HG03175 (cell line): ENCODE measurements at regions not wholly inside any gene's neighbourhood (a gene's known extent, or its start where the extent isn't known, plus 50 kb on each side); places are given as distances from the start of the nearest gene placed in this dataset.
"Not testable (repeated sequence)": the region's sequence is repeated elsewhere in the genome, so short reads cannot be mapped to it uniquely, and the experiment has no call there.

Experiments used
- ATAC-seq: cut with Tn5 transposase; IDR thresholded peaks from one replicate; pipeline ENCODE4 v1.9.1; 2021; ENCODE audit warnings: mild to moderate bottlenecking, moderate library complexity; ENCODE audit not compliant: unreplicated experiment

DNA sequence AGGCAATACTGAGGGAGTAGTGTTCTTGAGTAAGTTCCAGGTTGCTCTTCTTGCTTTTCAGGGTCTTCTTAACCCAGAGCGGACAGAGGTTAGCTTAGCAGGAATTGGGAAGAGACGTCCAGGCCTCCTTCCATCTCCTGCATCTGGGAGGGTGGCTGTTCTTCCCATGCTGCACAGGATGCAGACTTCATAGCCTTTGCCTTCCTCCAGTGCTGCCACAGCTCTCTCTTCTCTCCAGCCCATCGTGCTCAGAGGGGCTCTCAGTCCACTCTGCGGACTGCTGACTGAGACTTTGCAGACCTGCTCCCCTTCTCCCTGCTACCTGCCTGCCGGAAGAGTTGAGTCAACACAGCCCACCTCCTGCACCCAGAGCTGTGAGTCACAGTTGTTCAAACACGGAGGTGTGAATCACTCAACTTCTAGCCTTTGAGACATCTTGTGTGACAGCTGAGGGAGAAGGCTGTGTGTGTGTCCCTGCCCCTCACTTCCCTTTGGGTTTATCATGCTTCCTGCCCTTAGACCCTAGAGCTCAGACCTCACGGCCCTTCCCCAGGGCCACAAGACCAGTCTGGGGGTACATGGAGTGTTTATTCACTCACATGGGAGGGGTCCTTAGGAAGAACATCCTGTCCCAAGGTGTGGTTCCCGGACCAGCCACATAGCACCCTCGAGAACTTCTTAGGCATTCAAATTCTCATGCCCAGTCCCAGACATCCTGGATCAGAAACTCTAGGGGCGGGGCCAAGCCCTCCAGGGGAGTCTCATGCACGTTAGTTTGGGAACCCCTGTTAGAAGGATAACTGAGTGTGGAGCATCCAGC, 158.3 kb upstream of the CACNA1E start:
- ATAC-seq = no peak

DNA sequence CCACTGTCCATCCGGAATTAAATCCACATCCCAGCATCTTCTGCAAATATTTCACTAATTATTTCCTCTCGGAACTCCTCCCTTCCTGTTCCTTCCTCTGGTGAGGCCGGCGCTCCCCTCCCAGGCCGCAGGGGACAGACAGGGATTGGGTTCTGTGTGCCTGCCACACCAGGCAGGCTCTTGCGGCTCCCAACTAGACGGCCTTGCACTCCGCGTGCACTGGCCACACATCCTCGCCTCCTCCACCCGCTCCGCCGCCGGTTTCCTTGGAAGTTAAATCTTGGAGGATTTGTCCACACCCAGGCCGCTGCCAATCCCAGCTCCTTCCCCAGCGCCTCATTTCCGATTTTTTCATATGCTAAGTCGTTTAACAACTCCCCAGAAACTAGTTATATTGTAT, 157.6 kb upstream of the CACNA1E start:
- not testable (repeated sequence) for ATAC-seq

DNA sequence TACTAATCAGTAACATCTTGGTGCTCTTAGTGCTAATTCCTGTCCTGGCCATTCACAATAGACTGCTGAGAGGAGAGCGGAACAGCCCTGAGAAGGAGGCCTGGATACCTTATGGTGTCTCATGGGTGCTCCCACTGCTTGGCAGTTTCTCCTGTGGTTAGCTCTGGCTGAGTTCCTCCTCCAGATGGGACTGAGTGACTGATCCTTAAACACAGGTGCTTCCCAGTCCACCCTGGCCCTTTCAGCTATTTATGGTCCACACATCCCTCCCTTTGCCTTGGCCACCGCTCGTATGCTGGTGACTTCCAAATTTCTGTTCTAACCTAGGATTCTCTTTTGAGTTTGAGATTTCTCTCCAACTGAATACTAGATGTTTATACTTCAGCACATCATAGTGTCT, 157.0 kb upstream of the CACNA1E start:
- no peak for ATAC-seq

DNA sequence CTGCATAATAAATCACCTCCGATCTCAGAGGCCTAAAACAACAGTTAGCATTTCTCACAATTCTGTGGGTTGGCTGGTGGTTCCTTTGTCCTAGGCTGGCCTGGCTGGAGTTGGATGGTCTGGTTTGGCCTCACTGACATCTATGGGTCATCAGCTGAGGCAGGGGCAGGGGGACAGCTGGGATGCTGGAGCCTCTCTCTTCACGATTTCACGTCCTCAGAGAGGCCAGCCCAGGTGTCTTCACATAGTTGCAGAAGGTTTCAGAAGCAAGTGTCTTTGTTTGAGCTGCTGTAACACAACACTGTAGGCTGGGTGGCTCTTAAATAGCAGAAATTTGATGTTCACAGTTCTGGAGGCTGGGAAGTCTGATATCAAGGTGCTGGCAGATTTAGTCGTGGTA, 155.5 kb upstream of the CACNA1E start:
- no peak for ATAC-seq

DNA sequence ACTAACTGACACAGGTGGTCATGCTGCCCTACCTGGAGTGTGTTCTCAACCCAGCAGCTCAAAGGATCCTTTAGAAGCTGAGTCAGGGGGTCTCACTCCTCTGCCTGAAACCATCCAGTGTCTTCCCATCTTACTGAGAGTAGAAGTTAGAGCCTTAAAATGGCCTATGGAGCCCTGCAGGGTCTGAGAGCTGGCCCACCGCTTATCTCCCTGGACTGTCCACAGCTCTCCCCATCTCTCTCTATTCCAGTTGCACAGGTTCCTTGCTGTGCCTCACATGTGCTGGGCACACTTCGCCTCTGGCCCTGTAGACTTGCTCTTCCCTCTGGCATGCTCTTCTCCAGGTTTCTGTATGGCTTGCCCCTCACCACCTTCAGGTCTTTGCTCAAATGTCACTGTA, 148.6 kb upstream of the CACNA1E start:
- no peak for ATAC-seq

DNA sequence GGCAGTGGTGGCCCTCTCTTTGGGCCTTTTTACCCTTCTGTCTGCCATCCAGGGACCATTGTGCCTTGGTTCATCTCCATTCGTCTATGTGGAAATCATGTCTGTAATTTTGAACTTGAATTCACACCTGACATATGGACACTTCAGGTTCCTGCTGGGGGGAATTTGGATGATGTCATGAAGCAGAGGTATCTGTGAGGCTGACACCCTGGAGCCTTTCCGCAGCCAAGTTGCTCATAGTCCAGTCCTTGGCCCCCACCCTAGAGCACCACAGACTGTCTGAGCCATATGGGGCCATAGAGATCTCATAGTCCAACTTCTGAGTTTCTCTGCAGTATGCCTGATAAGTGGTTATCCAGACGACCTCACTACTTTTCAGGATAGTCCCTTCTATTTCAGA, 147.7 kb upstream of the CACNA1E start:
- no peak for ATAC-seq

DNA sequence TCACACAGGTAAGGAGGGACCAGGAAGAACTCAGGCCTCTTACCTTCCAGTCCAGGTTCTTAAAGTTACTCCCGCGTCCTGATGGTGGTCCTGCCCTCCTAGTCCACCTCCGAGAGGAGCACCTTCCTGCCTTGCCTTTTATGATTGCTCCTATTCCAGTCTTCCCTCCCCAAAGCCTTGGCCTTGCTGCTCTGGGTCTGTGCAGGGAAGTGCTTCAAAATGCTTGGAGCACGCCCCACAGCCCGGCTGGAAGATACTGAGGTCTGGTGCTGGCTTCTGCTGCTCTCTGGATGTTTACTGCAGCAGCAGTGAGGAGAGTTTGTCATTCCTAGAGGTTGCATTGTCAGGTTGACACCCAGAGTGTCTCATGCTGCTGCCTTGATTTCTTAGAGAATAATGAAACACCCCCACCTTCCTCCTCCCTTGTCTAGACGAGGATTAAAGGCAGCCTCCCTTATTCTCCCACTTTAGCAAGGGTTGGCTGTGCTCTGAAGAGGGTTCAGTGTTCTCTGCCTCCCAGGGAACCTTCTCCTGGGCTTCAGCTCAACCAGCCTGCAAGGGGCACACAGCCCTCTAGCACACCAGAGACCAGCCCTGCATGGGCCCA, 142.2 kb upstream of the CACNA1E start:
- no peak for ATAC-seq

DNA sequence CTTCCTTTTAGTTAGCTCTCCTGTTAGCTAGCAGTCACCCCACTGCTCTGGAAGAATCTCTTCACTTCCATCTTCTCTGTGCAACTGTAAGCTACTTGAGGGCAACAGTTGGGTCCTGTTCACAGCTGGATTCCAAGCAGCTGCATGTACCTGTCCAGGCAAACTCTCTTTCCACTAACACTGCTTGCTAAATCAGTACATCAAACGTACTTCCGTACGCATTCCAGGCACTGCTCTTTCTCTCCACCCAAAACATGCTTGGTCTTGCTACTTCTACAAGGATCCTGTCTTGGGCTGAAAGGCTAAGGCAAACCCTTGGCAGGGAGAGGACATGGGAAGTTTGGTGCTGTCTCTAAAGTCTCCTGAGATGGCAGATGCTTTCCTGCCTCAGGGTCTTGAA, 139.2 kb upstream of the CACNA1E start:
- no peak for ATAC-seq

DNA sequence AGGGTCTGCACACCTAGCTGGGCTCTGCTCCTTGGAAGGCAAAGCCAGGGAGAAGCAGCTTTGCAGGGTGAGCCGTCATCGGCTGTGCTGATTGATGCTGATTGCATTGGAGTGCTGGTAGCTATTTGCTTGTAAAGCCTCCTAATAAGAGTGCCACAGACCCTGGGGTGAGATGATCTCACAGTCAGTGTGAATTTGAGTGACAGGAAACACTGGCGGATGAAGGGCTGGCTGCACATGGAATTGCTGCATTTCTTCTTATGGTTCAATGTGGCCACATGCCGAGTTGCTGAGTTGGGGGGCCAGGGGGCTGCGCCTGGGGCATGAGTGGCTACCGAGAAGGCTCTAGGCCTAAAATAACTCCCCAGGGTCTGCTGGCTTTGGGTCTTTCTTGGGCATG, 138.2 kb upstream of the CACNA1E start:
- no peak for ATAC-seq

DNA sequence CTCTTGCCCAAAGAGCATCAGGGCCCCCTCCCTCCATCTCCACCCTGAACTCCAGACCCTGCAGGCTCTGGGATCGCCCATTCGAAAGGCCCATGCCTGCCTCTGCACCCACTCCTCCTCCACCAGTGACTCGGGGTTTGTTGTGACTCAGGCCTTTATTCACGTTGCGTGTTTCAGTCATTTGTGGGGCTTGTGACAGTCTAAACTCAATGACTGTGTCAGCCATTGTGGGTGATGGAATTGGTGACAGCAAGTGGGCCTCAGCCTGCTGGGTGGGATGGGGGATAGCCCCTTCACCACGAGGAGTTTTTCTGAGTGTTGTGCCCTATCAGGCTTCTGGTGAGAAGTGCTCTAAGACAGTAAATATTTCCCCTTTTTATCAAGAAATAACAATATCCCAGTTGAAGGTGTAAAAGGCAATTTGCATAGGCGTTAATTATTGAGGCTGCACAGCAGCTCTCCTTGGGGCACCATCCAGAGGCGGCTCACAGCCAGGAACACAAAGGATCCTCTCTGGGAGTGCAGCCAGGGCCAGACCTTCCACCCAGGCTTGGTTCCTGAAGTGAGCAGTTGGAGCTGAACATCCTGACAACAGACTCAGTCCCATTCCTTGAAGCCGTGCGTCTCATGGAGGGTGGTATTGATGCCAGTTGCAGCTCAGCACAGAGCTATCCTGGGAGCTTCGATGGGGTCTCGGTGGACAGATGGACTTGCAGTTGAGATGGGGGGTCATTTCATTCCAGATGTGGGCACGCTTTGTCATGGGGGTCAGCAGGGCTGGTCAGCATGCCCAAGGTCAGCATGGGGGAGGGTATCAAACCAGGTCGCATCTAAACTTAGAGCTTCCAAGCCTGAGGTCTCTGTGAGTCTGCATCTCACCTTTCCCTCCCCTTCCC, 135.6 kb upstream of the CACNA1E start:
- ATAC-seq = no peak

DNA sequence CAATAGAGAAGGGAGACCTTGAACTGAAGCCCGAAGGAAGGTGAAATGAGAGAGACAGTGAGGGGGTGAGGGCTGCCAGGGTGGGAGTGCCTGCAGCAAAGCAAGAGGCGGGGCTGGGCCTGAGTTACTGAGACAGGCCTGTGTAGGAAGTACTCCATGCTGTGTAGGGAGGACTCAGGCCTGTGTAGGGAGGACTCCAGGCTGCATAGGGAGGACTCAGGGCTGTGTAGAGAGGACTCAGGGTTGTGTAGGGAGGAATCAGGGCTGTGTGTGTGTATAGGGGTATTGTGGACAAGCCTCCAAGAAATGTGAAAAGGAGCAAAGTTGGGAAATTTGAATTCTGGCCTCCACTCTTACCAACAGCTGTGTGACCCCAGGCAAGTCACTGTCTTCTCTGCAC, 133.8 kb upstream of the CACNA1E start:
- no peak for ATAC-seq

DNA sequence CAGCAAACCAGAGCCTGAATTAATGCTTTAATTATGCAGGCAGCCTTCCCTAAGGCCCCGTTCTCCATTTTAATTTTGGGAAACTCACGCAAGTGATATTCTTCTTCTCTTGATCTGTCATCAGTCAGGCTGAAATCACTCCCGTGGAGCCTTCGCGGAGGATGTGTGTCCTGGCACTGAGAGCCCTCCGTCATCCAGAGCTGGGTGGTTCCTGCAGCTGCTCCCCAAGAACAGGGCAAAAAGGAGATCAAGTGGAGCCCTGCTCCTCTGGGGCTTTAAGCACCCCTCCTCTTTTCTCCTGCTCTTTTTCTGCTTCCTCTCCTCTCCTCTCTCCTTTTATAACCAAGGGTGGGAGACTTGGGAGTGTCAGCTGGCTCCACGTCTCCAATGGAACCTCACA, 133.2 kb upstream of the CACNA1E start:
- ATAC-seq = no peak

DNA sequence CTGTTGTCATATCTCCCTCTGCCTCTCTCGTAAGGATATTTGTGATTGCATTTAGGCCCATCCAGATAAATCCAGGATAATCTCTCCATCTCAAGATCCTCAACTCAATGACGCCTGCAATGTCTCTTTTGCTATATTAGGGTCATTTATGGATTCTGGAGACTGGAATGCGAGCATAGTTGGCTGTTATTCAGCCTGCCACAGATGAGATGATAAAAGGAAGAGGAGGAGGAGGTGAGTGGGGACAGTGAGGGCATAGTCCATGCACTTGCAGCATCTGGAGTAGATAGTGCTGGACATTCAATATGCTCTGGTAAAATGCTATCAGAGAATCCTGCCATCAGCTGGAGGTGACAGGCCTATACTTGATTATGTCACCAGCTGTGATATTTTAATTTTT, 131.6 kb upstream of the CACNA1E start:
- ATAC-seq = no peak

DNA sequence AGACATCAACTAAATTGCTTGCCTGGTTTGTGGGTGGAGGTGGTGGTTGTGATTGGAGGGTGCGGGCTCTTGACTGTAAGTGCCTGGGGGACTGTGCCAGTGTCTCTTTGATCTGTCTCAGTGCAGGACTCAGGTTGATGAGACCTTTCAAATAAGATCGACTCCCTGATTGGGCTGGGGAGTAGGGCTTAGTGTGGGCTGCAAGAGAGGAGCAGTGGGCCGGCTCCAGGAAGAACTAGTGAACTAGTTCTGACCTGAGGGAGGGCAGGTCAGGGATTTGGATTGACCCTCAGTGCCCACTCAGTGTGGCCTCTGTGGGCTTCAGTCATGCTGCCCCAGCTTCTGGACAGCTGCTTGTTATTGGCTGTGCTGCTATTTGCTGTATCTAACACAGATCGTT, 130.6 kb upstream of the CACNA1E start:
- ATAC-seq = no peak

DNA sequence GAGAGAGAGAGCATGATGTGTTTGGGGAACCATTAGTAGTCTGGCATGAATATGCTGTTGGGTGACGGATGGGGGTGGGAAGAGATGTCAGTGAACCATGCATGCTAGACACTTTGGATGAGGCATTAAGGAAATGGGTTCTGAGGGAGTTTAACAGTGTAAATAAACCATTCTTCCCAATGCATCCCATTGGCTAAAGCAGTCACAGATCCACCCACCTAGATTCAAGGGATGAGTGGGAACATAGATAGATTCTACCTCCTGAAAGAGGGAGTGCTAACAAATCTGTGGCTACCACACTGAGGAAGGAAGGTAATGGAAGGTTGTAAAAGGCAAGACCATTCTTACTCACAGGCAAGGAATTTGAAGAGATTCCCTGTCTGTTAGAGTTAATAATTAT, 129.8 kb upstream of the CACNA1E start:
- ATAC-seq = no peak

DNA sequence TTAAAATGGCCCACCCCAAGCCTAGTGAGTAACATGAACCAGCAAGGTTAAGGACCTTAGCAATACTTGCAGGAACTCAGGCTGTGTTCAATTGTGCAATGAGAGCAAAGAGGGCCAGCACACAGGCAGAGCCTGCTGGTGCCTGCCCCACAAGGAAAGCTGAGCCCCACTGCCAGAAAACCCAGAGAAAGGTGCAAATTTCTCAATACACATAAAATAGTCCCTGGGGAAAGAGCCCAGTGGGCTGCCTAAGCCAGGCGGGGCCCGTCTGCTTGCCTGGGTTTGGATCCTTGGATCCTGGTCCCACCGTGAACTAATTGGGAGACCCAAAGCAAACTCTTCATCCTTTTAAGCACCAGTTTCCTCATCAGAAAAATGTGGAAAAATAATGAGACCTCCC, 128.5 kb upstream of the CACNA1E start:
- no peak for ATAC-seq

DNA sequence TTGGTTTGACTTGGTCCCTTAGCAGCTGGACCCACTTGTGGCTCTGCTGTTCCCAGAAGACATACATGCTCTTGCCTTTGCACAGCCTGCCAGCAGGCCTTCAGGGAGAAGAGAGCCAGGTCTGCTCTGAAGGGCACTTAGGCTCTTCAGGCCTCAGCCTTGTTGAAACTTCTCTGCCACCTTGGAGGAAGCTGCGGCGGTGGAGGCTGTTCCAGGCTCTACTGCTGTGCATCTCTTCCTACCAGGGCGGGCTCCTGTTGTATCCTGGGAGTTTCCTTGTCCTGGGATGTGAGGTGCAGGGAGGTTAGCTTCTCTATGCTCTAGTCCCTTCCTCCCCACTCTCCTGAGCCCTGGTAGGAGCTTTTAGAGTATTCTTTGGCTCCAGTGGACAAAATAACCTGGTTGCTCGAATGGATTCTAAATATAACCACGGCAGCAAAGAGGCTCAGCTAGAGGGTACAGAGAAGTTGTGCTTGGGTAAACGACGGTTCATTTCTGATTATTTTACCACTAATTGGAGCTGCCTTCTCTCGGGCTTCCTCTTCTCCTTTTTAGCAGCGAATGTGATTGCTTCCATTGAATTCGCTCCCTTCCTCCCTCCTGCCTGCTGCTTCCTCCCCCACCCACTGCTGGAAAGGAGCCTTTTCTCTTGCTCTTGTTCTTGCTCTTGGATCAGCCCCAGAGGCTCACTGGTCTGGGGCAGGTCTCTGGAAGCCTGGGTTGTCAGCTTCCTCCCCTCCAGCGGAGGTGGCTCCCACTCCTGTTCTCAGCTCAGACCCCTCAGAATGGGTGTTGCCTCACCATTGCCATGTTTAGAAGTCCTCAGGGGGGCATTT, 126.6 kb upstream of the CACNA1E start:
- no peak for ATAC-seq

DNA sequence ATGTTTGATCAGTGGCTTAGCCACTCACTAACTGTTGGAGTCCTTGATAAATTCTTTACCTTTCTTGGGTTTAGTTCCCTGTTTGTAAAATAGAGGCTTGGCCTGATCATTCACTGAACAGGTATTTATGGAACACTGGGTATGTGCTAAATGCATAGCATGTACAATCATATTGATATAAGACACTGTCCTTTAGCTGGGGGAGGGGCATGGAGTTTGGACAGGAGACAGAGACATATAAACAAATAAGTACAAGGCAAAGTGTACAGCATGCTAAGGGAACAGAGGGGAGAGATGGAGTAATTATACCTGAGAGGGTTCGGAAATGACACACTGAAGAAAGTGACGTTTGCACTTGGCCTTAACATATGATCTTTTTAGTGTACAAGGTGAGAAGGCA, 124.3 kb upstream of the CACNA1E start:
- no peak for ATAC-seq

DNA sequence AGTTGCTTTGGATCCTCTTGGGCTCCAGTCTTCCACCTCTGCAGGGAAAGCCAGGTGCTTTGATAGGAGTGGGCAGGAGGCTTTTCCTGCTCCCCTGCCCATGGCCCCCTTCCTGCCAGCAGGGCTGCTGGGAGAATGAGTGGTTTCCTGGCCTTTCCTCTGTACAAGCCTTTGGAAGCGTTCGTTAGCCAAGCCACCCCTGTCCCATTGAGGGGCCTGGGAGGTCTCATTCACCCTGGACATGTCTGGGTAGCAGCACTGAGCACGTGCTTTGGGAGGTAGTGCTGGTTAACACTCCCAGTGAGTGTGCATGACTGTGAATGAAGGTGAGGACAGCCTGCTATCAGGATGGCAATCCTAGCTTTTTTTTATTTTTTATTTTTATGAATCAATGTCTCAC, 118.5 kb upstream of the CACNA1E start:
- no peak for ATAC-seq

DNA sequence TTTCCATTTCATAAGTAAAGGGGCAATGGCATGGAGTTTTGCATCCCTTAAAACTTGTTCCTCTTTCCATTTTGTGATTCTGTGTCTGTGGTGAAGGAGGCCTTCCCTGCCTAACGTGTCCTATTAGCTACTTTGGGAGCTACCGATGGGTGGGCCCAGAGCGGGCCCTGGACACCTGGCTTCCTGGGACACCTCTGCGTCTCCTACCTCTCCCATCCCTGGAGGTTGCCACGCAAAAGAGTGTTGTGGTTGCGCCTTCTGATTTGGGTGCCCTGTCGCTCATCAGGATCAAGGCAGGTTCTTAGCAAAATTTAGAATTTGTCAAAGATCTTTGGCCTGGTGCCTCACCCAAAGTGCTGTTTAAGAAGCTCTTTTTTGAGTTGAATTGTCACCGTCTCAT, 116.4 kb upstream of the CACNA1E start:
- ATAC-seq = no peak

DNA sequence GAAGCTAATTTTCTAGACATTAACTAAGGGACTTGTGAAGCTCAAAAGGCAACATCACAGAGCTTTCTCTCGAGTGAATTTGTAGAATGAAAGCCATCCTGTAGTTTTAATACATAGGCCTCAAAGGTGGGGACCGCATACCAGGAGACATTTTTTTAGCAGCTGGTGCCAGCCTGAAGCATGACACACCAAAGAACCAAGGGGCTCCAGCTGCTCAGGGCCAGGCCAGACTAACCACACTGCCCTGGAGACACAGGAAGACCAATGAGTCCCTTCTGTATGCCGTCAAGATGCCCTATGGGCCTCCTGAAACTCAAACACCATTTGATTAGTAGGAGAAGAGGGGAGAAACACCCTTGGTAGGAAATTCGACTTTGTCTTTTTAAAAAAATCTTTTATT, 113.9 kb upstream of the CACNA1E start:
- no peak for ATAC-seq
